Kidney (tissue), 13 donors: ENCODE measurements at regions not wholly inside any gene's neighbourhood (a gene's known extent, or its start where the extent isn't known, plus 50 kb on each side); places are given as distances from the start of the nearest gene placed in this dataset.

Source experiments
- DNase-seq, 5 donors: peaks; one replicate each; pipeline ENCODE4 v3.0.0-alpha.2; 2013 to 2020
- FAIRE-seq: peaks from 2 replicates; lab custom pipeline; 2012; peaks lifted over from hg19 to GRCh38; lab: Jason Lieb, UNC
- H3K27ac ChIP-seq, 2 donors: one replicate each; pipeline ENCODE4 v1.7.0; 2013; ENCODE audit warnings: low read depth in 2 of 2, low read length in 2 of 2, inconsistent platforms in 1 of 2
- H3K27me3 ChIP-seq: one replicate; pipeline ENCODE4 v1.7.1; 2013; ENCODE audit warnings: low read length, inconsistent platforms; ENCODE audit not compliant: control insufficient read depth, insufficient read depth
- H3K36me3 ChIP-seq, 3 donors: one replicate each; pipeline versions ENCODE4 v1.7.0 to v1.7.1; 2013; ENCODE audit warnings: low read length in 3 of 3, control low read depth in 1 of 3, inconsistent platforms in 1 of 3; ENCODE audit not compliant: insufficient read depth in 3 of 3, control insufficient read depth in 2 of 3
- H3K4me1 ChIP-seq, 3 donors: one replicate each; pipeline versions ENCODE4 v1.7.0 to v1.7.1; 2013; ENCODE audit warnings: low read length in 3 of 3, inconsistent platforms in 1 of 3, low read depth in 1 of 3; ENCODE audit not compliant: control insufficient read depth in 2 of 3, insufficient read depth in 2 of 3
- H3K4me3 ChIP-seq, 3 donors: one replicate each; pipeline versions ENCODE4 v1.7.0 to v1.8.1; 2013; ENCODE audit warnings: low read length in 3 of 3, control low read depth in 1 of 3, inconsistent platforms in 1 of 3
- H3K9ac ChIP-seq, 3 donors: one replicate each; pipeline versions ENCODE4 v1.7.0 to v1.7.1; 2013; ENCODE audit warnings: low read length in 3 of 3, control low read depth in 1 of 3, inconsistent platforms in 1 of 3
- H3K9me3 ChIP-seq, 3 donors: one replicate each; pipeline versions ENCODE4 v1.7.0 to v1.7.1; 2013; ENCODE audit warnings: low read length in 3 of 3, control low read depth in 1 of 3, inconsistent platforms in 1 of 3; ENCODE audit not compliant: control insufficient read depth in 2 of 3, insufficient read depth in 1 of 3
- CTCF ChIP-seq: IDR thresholded peaks from 3 replicates; pipeline ENCODE4 v1.5.1; 2012; ENCODE audit warnings: mild to moderate bottlenecking, moderate library complexity, borderline replicate concordance; ENCODE audit not compliant: insufficient read depth; ENCODE audit errors: extremely low read depth
- intact Hi-C: fragments of 100-400 bp; cut with DNase I; formaldehyde crosslinking; loops from one replicate; pipeline ENCODE4 v1.11.1; 2022
- donor health status: control.
- donor health status: control.
- donor health status: control.
- donor health status: control.
- donor health status: control.
- donor health status: DM: yes; HTN: yes; CAD: no.
- donor health status: Normal renal cell carcinoma (clear cell type).

- no peaks in the 10 kb centered on the region for H3K4me1 ChIP-seq
- no peak overlapping the region for H3K9ac ChIP-seq
- intact Hi-C loops = no loop called here
- H3K27ac ChIP-seq = no peak overlapping the region
- no peak for TF ChIP-seq CTCF
- peaks cover 0 to 4% (median 0%) of the 10 kb centered on the region in 3 donors for H3K9me3 ChIP-seq
- no peak for FAIRE-seq
- H3K4me3 ChIP-seq = no peak overlapping the region
- H3K27me3 ChIP-seq = no peaks in the 10 kb centered on the region
- no peak for DNase-seq
- H3K36me3 ChIP-seq = no peaks in the 10 kb centered on the region
These were observed 137.3 kb downstream of the CRLF2 start for GRCh38 chrX:1075156-1075555.

GRCh38 chrX:1074755-1075154 lies 137.7 kb downstream of the CRLF2 start:
- TF ChIP-seq CTCF = no peak
- intact Hi-C loops = no loop called here
- Histone ChIP-seq H3K27ac (no peak overlapping the region), H3K9ac (no peak overlapping the region), H3K4me3 (no peak overlapping the region), H3K27me3 (no peaks in the 10 kb centered on the region), H3K9me3 (peaks cover 0 to 4% (median 0%) of the 10 kb centered on the region in 3 donors), H3K36me3 (no peaks in the 10 kb centered on the region), H3K4me1 (no peaks in the 10 kb centered on the region)
- FAIRE-seq (no peak), DNase-seq (no peak)

- TF ChIP-seq CTCF = no peak
- Histone ChIP-seq H3K9ac (no peak overlapping the region), H3K27me3 (no peaks in the 10 kb centered on the region), H3K4me3 (no peak overlapping the region), H3K27ac (no peak overlapping the region), H3K4me1 (no peaks in the 10 kb centered on the region), H3K9me3 (peaks cover 0 to 4% (median 0%) of the 10 kb centered on the region in 3 donors), H3K36me3 (no peaks in the 10 kb centered on the region)
- intact Hi-C loops = no loop called here
- FAIRE-seq = no peak
- DNase-seq = no peak
These were observed 138.3 kb downstream of the CRLF2 start for GRCh38 chrX:1074172-1074571.
